HUES48 (cell line): ENCODE measurements at regions not wholly inside any gene's neighbourhood (a gene's known extent, or its start where the extent isn't known, plus 50 kb on each side); places are given as distances from the start of the nearest gene placed in this dataset.
A peak's percentile ranks its signal among the peaks of the same experiment; 100 is the strongest.

Source experiments
- H3K27ac ChIP-seq: one replicate; pipeline ENCODE4 v1.7.0; 2013; ENCODE audit warnings: low read depth, low read length, inconsistent platforms
- H3K27me3 ChIP-seq: 2 replicates; pipeline ENCODE4 v1.6.1; 2013; ENCODE audit warnings: mild to moderate bottlenecking, low read length; ENCODE audit not compliant: control insufficient read depth, insufficient read depth
- H3K36me3 ChIP-seq: 2 replicates; pipeline ENCODE4 v1.6.1; 2013; ENCODE audit warnings: low read length; ENCODE audit not compliant: control insufficient read depth, insufficient read depth
- H3K4me1 ChIP-seq: 2 replicates; pipeline ENCODE4 v1.6.1; 2013; ENCODE audit warnings: mild to moderate bottlenecking, low read length; ENCODE audit not compliant: control insufficient read depth, insufficient read depth
- H3K4me3 ChIP-seq: 2 replicates; pipeline ENCODE4 v1.5.1; 2013; ENCODE audit warnings: mild to moderate bottlenecking, low read depth, low read length
- H3K9ac ChIP-seq: 2 replicates; pipeline ENCODE4 v1.6.1; 2013; ENCODE audit warnings: mild to moderate bottlenecking, low read depth, low read length, moderate library complexity
- H3K9me3 ChIP-seq: 2 replicates; pipeline ENCODE4 v1.6.1; 2013; ENCODE audit warnings: low read length; ENCODE audit not compliant: control insufficient read depth, insufficient read depth

- Histone ChIP-seq H3K36me3 (no peaks in the 10 kb centered on the region), H3K4me3 (peak overlapping the region; percentile 44; the same call in 1 of the 2 replicates), H3K9ac (no peak overlapping the region), H3K27ac (no peak overlapping the region), H3K9me3 (no peaks in the 10 kb centered on the region), H3K27me3 (peaks cover 18% of the 10 kb centered on the region), H3K4me1 (peaks cover 29% of the 10 kb centered on the region)
Measured at GRCh38 chr5:159772698-159773061, 143.6 kb upstream of the ADRA1B start.

DNA sequence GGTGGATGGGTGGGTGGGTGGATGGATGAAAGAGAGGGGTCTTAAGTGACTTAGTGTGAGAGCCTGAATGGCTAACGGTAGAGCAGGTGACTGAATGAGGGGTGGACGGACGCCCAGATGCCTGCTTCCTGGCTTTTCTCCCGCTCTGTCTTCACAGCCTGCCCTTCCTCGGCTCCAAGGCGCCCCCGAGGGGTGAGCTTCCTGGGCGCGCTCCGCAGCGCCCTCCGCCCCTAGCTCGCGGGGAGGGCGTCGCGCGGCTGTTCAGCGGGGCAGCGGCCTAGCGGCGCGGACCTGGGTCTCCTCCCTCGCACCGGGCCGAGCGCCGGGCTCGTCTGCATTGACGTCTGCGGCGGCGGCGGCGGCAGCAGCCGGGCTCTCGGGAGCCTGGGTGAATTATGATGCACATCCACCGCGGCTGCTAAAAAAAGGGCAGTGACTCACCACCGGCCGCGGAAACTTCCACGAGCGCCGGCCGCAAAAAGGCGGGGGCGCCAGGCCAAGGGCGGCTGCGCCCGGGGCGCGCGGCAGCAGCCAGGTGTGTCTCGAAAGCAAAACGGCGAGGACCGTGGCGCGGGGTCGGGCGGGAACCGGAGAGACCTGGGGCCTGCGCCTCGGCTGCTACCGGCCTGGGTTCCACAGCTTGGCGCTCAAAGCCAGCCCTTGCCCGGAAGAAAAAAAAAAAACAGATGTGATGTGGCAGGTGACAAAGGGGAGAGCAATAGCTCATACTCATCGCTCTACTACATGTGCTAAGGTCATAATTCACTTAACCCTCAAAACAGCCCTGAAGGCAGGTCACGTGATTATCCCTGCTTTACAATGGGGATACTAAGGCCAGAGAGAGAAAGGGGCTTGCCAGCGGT is 143.0 kb upstream of the ADRA1B start:
- peaks cover 18% of the 10 kb centered on the region for H3K27me3 ChIP-seq
- peaks cover 23% of the 10 kb centered on the region for H3K4me1 ChIP-seq
- no peak overlapping the region for H3K9ac ChIP-seq
- H3K4me3 ChIP-seq, result peak overlapping the region; percentile 44; the same call in 1 of the 2 replicates
- no peaks in the 10 kb centered on the region for H3K9me3 ChIP-seq
- no peaks in the 10 kb centered on the region for H3K36me3 ChIP-seq
- no peak overlapping the region for H3K27ac ChIP-seq

- Histone ChIP-seq H3K9me3 (no peaks in the 10 kb centered on the region), H3K9ac (no peak overlapping the region), H3K36me3 (no peaks in the 10 kb centered on the region), H3K4me1 (peaks cover 16% of the 10 kb centered on the region), H3K27ac (peak overlapping the region; percentile 63), H3K4me3 (no peak overlapping the region), H3K27me3 (peaks cover 18% of the 10 kb centered on the region)
Measured at GRCh38 chr5:159774476-159775031, 141.7 kb upstream of the ADRA1B start.

DNA sequence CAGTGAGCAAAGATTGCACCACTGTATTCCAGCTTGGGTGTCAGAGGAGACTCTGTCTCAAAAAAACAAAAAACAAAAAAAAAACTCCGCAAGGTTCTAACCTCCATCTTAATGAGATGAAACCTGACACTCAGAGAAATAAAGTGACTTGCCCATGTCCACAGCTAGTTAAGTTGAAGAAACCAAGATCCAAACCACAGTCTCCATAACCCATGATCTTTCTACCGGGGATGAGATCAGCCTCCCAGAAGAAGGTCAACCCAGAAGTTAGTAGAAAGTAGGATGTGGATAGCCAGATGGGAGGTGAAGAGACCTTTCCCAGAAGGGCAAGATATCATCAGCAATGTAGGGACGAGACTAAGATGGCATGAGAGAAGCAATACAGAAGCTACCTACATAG is 140.4 kb upstream of the ADRA1B start:
- no peaks in the 10 kb centered on the region for H3K9me3 ChIP-seq
- no peaks in the 10 kb centered on the region for H3K36me3 ChIP-seq
- peaks cover 16% of the 10 kb centered on the region for H3K4me1 ChIP-seq
- H3K9ac ChIP-seq, result no peak overlapping the region
- no peak overlapping the region for H3K27ac ChIP-seq
- peaks cover 18% of the 10 kb centered on the region for H3K27me3 ChIP-seq
- H3K4me3 ChIP-seq, result no peak overlapping the region

DNA sequence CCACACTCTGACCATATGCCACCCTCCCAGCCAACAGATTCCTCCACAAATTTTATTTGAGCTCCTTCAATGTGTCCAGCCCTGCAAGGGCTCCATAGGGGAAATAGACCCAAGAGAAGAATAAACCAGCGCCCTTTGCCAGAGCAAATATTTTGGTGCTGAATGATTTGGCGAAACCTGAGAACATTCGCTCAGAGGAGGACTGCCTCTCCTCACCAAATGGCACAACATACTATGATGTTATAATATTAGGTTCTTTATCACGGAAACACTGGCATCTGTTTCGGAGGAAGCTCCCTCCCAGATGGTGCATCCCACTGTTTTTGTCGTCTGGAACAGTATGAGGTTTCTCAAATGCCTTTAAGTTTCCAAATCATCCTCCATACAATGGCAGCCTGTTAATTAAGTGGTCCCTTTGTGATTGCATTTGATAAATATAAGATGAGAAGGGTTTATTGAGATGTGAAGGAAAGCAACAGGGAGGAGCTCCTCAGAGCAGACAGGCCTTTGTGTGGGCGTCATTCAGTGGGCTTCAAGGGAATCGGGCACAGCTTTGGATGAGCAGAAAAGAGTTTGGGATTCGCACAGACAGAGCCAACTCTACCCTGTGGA is 139.1 kb upstream of the ADRA1B start:
- peaks cover 16% of the 10 kb centered on the region for H3K4me1 ChIP-seq
- H3K36me3 ChIP-seq, result no peaks in the 10 kb centered on the region
- no peak overlapping the region for H3K9ac ChIP-seq
- H3K4me3 ChIP-seq, result no peak overlapping the region
- H3K27ac ChIP-seq, result no peak overlapping the region
- H3K27me3 ChIP-seq, result peaks cover 17% of the 10 kb centered on the region
- H3K9me3 ChIP-seq, result no peaks in the 10 kb centered on the region

GRCh38 chr5:159779481-159779880 is 136.8 kb upstream of the ADRA1B start:
- Histone ChIP-seq H3K4me1 (peaks cover 8% of the 10 kb centered on the region; the same call in 1 of the 2 replicates), H3K36me3 (no peaks in the 10 kb centered on the region), H3K9me3 (no peaks in the 10 kb centered on the region), H3K27ac (no peak overlapping the region), H3K4me3 (no peak overlapping the region), H3K9ac (no peak overlapping the region), H3K27me3 (no peaks in the 10 kb centered on the region)

GRCh38 chr5:159780246-159780645 is 136.0 kb upstream of the ADRA1B start:
- no peaks in the 10 kb centered on the region for H3K9me3 ChIP-seq
- no peaks in the 10 kb centered on the region for H3K36me3 ChIP-seq
- H3K4me1 ChIP-seq, result no peaks in the 10 kb centered on the region; the same call in 1 of the 2 replicates
- H3K4me3 ChIP-seq, result no peak overlapping the region
- no peak overlapping the region for H3K9ac ChIP-seq
- H3K27me3 ChIP-seq, result no peaks in the 10 kb centered on the region
- no peak overlapping the region for H3K27ac ChIP-seq

DNA sequence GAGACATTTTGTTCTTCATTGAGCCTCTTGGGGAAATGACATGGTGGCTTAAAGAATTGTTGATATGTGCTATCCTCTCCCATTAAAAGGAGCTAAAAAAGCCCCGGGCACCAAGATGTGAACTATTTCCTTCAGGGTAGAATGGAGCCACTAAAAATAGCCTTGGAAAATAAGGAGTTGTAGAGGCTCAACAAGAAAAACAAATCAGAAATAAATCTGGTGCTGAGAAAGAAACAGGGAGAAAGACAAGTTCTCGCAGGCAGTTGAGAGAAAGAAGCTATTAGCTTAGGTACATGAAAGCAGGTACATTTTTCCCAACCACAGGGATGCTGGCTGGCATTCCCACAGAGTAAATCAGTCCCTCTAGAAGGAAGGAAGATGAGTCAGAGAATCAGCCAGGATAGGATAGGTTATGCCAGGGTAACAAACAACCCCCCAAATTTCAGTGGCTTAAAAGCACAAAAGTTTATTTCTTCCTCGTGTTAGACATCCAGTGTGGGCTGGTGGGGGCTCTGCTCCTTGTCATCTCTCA is 134.6 kb upstream of the ADRA1B start:
- Histone ChIP-seq H3K4me3 (no peak overlapping the region), H3K27ac (no peak overlapping the region), H3K27me3 (no peaks in the 10 kb centered on the region), H3K9me3 (no peaks in the 10 kb centered on the region), H3K9ac (no peak overlapping the region), H3K36me3 (no peaks in the 10 kb centered on the region), H3K4me1 (no peaks in the 10 kb centered on the region)

DNA sequence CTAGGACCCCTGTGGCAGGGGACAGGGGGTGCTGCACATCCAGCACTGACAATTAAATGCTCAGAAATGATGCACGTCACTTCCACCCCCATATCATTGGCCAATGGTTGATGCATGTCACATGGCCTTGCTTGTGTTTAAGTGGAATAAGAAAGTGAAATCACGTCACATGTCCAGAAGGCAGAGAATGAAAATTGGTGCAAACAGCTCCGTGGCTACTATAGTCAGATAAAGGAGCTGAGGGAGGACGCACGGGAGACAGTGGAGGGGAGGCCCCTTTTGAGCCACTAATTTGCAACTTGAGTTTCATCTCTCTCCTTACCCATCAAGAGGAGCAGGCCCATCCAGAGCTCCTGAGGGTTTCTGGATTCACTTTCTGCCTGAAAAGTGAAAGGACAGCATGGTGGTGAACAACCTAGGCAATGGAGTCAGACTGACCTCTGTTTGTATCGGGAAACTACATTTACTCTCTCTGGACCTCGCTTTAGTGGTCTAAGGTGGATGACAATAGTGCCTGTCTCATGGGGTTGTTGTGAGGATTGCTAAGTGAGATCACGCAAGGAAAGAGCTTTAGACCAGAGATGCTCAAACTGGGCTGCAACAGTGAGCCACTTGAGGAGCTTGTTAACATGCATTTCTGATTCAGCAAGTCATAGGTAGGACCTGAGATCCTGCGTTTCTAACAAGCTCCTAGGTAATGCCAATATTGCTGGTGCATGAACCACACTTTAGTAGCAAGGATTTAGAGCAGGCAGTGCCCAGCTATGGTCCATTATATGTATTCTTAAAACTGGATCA is 133.9 kb upstream of the ADRA1B start:
- Histone ChIP-seq H3K9me3 (no peaks in the 10 kb centered on the region), H3K27ac (no peak overlapping the region), H3K4me3 (no peak overlapping the region)

DNA sequence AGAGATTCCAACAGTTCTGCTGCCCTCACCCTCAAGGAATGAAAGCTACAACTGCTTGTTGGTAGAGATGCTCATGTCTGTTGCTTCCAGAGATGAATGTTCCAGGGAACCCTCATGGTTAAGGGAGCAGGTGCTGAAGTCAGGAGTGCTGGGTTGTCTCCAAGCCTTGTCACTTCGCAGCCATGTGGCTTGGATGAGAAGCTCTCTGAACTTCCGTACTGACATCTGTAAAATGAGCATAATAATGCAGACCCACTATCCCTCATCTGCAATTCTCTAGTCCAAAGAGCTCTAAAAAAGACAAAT is 133.3 kb upstream of the ADRA1B start:
- Histone ChIP-seq H3K4me3 (no peak overlapping the region), H3K27ac (no peak overlapping the region), H3K4me1 (no peaks in the 10 kb centered on the region), H3K27me3 (no peaks in the 10 kb centered on the region), H3K9ac (no peak overlapping the region), H3K9me3 (no peaks in the 10 kb centered on the region), H3K36me3 (no peaks in the 10 kb centered on the region)

More for the DNA sequence above, 133.9 kb upstream of the ADRA1B start:
- Histone ChIP-seq H3K9ac (no peak overlapping the region), H3K27me3 (no peaks in the 10 kb centered on the region), H3K4me1 (no peaks in the 10 kb centered on the region), H3K36me3 (no peaks in the 10 kb centered on the region)
